RWPE2 (cell line): ENCODE measurements at regions not wholly inside any gene's neighbourhood (a gene's known extent, or its start where the extent isn't known, plus 50 kb on each side); places are given as distances from the start of the nearest gene placed in this dataset.
"Not testable (repeated sequence)": the region's sequence is repeated elsewhere in the genome, so short reads cannot be mapped to it uniquely, and the experiment has no call there.

ENCODE experiments used
- ATAC-seq: fragments of 200-7000 bp; cut with Tn5 transposase; 3 replicates; pipeline ENCODE4 v1.9.1; 2021; ENCODE audit warnings: low read depth
- DNase-seq: peaks from one replicate; pipeline ENCODE4 v3.0.0-alpha.2; 2020; ENCODE audit warnings: low spot score
- H3K27ac ChIP-seq: fragments of 450-650 bp; 2 replicates; pipeline ENCODE4 v1.5.1; 2017; ENCODE audit warnings: mild to moderate bottlenecking; ENCODE audit not compliant: poor library complexity, severe bottlenecking
- H3K27me3 ChIP-seq: fragments of 250-450 bp; sonication (Bioruptor Pico); 2 replicates; pipeline ENCODE4 v1.5.1; 2021; ENCODE audit warnings: mild to moderate bottlenecking, moderate library complexity; ENCODE audit not compliant: insufficient read depth, poor library complexity, severe bottlenecking
- H3K36me3 ChIP-seq: fragments of 250-450 bp; sonication (Bioruptor Pico); 2 replicates; pipeline ENCODE4 v1.5.1; 2020; ENCODE audit warnings: low read depth, mild to moderate bottlenecking, moderate library complexity
- H3K4me1 ChIP-seq: fragments of 250-450 bp; sonication (Bioruptor Pico); 2 replicates; pipeline ENCODE4 v1.5.1; 2021; ENCODE audit warnings: mild to moderate bottlenecking, moderate library complexity; ENCODE audit not compliant: insufficient read depth, poor library complexity, severe bottlenecking
- H3K4me3 ChIP-seq: fragments of 250-450 bp; sonication (Bioruptor Pico); 2 replicates; pipeline ENCODE4 v1.5.1; 2021; ENCODE audit warnings: mild to moderate bottlenecking, moderate library complexity; ENCODE audit not compliant: severe bottlenecking
- H3K9me3 ChIP-seq: fragments of 250-450 bp; sonication (Bioruptor Pico); 2 replicates; pipeline ENCODE4 v1.5.1; 2021; ENCODE audit warnings: mild to moderate bottlenecking, moderate library complexity; ENCODE audit not compliant: severe bottlenecking
- TF ChIP-seq, protein P1 (sequence below): fragments of 450-650 bp; IDR thresholded peaks from one replicate; pipeline ENCODE4 v1.5.1; 2017; ENCODE audit warnings: mild to moderate bottlenecking, moderate library complexity; ENCODE audit not compliant: poor library complexity, severe bottlenecking

DNA sequence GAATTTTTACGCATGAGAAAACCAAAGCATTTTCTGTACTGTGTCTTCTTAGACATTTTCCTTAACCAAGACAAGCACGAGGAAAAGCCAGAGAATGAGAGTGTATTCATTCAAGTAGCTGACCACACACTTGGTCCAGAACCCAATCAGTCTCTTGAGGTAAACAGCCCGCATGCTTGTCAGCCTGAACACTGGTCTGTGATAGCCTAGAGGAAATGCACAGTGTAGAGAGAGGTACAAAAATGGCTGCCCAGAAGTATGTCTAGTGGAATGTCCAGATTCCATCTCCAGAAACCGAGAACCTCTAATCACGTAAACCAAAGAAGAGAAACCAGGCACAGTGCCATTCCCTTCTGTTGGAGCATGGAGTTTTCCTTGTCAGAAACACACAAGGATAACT lies 80.0 kb upstream of the SNX2 start:
- no peak for ATAC-seq
- Histone ChIP-seq H3K36me3 (no peaks in the 10 kb centered on the region), H3K4me3 (no peak overlapping the region), H3K9me3 (no peaks in the 10 kb centered on the region), H3K27me3 (no peaks in the 10 kb centered on the region), H3K4me1 (no peaks in the 10 kb centered on the region), H3K27ac (no peak overlapping the region)
- TF ChIP-seq, protein P1, sequence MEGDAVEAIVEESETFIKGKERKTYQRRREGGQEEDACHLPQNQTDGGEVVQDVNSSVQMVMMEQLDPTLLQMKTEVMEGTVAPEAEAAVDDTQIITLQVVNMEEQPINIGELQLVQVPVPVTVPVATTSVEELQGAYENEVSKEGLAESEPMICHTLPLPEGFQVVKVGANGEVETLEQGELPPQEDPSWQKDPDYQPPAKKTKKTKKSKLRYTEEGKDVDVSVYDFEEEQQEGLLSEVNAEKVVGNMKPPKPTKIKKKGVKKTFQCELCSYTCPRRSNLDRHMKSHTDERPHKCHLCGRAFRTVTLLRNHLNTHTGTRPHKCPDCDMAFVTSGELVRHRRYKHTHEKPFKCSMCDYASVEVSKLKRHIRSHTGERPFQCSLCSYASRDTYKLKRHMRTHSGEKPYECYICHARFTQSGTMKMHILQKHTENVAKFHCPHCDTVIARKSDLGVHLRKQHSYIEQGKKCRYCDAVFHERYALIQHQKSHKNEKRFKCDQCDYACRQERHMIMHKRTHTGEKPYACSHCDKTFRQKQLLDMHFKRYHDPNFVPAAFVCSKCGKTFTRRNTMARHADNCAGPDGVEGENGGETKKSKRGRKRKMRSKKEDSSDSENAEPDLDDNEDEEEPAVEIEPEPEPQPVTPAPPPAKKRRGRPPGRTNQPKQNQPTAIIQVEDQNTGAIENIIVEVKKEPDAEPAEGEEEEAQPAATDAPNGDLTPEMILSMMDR = no peak
- no peak for DNase-seq

DNA sequence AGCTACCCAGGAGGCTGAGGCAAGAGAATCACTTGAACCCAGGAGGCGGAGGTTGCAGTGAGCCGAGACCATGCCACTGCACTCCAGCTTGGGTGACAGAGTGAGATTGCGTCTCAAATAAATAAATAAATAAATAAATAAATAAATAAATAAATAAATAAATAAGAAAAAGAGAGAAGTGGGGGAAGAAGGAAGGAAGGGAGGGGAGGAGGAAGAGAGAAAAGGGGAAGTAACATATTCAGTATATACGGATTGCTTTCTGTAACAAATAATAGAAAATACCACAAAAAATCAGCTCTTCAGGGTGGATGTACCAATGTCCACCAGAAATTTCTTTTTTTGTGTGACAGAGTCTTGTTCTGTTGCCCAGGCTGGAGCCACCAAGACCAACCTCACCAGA lies 78.1 kb upstream of the SNX2 start:
- H3K4me1 ChIP-seq, H3K36me3 ChIP-seq, H3K27me3 ChIP-seq, DNase-seq, ATAC-seq, H3K9me3 ChIP-seq, H3K27ac ChIP-seq, H3K4me3 ChIP-seq: not testable (repeated sequence)

DNA sequence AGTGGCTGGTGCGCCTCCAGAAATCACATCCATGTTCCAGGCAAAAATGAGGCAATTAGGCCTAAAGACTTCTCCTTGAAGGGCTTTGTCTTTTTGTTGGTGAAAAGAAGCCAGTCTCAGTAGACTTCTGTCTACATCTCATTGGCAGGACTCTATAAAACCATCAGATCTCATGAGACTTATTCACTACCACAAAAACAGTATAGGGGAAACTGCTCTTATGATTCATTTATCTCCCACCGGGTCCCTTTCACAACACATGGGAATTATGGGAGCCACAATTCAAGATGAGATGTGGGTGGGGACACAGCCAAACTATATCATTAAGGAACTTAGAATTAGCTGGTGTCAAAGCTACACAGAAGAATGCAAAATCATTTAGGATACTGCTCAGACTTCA lies 77.7 kb upstream of the SNX2 start:
- Histone ChIP-seq H3K36me3 (no peaks in the 10 kb centered on the region), H3K4me3 (no peak overlapping the region), H3K4me1 (no peaks in the 10 kb centered on the region), H3K9me3 (no peaks in the 10 kb centered on the region), H3K27me3 (no peaks in the 10 kb centered on the region), H3K27ac (no peak overlapping the region)
- ATAC-seq = no peak
- DNase-seq = no peak
- TF ChIP-seq, protein P1 = no peak

DNA sequence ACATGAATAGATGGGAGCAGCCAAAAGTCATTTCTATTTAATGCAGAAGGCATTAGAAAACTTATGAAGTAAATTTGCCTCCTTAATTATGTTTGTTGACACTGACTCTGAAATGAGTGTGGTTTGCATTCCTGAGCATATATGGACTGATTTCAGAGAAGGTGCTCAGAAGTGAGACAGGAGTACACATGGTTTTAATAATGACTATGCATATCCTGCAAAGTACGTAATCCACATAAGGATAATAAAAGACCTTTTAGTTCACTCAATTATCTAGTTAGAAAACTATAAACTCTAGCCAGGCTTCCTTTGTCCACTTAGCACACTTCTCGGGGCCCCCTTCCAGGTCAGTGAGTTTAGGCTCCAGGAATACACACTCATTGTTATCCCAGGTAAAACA lies 75.7 kb upstream of the SNX2 start:
- no peaks in the 10 kb centered on the region for H3K4me1 ChIP-seq
- no peak for DNase-seq
- no peak overlapping the region for H3K27ac ChIP-seq
- no peaks in the 10 kb centered on the region for H3K27me3 ChIP-seq
- TF ChIP-seq, protein P1 = no peak
- no peaks in the 10 kb centered on the region for H3K9me3 ChIP-seq
- H3K4me3 ChIP-seq = no peak overlapping the region
- no peaks in the 10 kb centered on the region for H3K36me3 ChIP-seq
- ATAC-seq = no peak

DNA sequence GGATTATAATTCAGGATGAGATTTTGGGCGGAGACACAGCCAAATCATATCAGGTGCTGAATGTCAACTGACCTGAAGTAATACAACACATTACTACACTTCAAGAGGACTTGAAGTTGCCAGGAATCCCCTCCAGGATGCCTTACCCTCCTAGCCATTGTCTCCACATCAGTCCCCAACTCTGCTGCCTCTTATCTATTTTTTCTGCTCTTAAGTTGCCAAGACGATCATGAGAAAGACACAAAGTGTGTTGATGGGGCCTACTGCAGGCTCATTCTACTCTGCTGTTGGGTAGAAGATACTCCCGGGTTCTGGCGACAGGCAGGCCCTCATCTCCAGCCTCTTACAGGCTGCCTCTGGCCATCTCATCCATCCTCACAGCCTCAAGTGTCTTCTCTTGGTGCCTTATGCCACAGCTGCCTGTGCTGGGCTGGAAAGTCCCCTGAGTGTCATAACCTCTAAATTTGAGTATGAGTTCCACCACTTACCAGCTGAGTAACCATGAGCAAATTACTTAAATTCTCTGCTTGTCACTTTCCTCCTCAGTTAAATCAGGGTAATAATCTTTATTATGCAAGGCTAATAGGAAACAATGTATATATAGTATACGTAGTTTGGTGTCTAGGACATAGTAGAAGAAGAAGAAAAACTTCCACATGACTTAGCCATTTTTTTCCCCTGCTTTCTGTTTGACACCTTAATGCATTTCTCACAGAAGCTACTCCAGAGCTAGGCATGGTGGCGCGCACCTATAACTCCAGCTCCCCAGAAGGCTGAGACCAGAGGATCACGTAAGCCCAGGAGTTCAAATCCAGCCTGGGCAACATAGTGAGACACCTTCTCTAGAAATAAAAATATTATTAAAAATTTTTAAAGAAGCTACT lies 73.0 kb upstream of the SNX2 start:
- no peak for ATAC-seq

More for the DNA sequence above, 73.0 kb upstream of the SNX2 start:
- TF ChIP-seq, protein P1 = no peak
- H3K27me3 ChIP-seq = no peaks in the 10 kb centered on the region
- DNase-seq = no peak
- no peaks in the 10 kb centered on the region for H3K36me3 ChIP-seq
- no peaks in the 10 kb centered on the region for H3K4me1 ChIP-seq
- no peak overlapping the region for H3K4me3 ChIP-seq
- no peak overlapping the region for H3K27ac ChIP-seq
- no peaks in the 10 kb centered on the region for H3K9me3 ChIP-seq
